ENCODE measurements at regions not wholly inside any gene's neighbourhood (a gene's known extent, or its start where the extent isn't known, plus 50 kb on each side); places are given as distances from the start of the nearest gene placed in this dataset.

DNA sequence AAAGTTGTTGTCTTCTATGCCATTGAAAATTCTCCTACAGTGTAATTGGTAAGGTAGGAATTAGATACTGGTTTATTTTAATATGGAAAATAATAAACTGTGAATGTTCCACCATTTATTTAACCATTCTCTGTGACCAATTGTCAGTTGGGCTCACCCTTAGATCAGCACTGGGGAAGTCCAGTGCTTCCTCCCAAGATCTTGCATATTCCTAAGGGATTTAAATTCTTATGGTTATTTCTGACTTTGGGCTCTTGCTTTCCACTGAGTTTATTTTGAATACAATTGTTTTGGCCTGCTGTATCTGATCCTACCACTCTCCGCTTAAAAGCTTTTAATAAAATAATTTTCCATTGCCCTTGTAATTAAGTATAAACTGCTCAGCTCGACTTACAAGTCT lies 137.4 kb downstream of the OR2K2 start:
- Mint-ChIP-seq H3K36me3 (no peaks in the 10 kb centered on the region), H3K27me3 (peaks cover 3% of the 10 kb centered on the region), H3K27ac (no peak overlapping the region), H3K9me3 (no peaks in the 10 kb centered on the region), H3K4me3 (no peak overlapping the region), H3K4me1 (ENCODE audit: unreplicated experiment) (peaks cover 4% of the 10 kb centered on the region)
- TF ChIP-seq, protein P1, sequence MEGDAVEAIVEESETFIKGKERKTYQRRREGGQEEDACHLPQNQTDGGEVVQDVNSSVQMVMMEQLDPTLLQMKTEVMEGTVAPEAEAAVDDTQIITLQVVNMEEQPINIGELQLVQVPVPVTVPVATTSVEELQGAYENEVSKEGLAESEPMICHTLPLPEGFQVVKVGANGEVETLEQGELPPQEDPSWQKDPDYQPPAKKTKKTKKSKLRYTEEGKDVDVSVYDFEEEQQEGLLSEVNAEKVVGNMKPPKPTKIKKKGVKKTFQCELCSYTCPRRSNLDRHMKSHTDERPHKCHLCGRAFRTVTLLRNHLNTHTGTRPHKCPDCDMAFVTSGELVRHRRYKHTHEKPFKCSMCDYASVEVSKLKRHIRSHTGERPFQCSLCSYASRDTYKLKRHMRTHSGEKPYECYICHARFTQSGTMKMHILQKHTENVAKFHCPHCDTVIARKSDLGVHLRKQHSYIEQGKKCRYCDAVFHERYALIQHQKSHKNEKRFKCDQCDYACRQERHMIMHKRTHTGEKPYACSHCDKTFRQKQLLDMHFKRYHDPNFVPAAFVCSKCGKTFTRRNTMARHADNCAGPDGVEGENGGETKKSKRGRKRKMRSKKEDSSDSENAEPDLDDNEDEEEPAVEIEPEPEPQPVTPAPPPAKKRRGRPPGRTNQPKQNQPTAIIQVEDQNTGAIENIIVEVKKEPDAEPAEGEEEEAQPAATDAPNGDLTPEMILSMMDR (conservative IDR thresholded peaks at IDR 0.05) = no peak
- DNase-seq (ENCODE audit: extremely low spot score, unreplicated experiment) = no peak

DNA sequence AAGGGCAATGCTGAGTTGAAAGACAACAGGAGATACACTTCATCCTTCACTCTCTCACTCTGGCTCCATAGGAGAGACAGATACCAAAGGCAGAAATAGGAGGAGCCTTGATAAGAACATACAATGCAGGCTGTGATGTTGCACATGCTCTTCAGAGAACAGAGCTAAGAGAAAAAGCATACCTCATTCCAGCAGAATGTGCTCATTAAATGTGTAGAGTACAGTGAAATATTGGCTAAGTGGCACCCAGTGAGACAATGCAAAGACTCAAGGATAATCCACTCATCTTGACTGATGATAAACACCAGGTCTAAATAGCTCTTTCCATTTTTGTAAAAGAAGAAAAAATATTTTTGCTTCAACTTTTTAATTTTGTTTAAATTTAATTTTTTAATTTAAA lies 139.7 kb downstream of the OR2K2 start:
- TF ChIP-seq, protein P1 (conservative IDR thresholded peaks at IDR 0.05) = no peak
- no peak overlapping the region for H3K4me3 Mint-ChIP-seq
- H3K9me3 Mint-ChIP-seq = no peaks in the 10 kb centered on the region
- no peaks in the 10 kb centered on the region for H3K36me3 Mint-ChIP-seq
- peaks cover 3% of the 10 kb centered on the region for H3K27me3 Mint-ChIP-seq
- no peaks in the 10 kb centered on the region for H3K4me1 Mint-ChIP-seq (ENCODE audit: unreplicated experiment)
- H3K27ac Mint-ChIP-seq = no peak overlapping the region
- no peak for DNase-seq (ENCODE audit: extremely low spot score, unreplicated experiment)

DNA sequence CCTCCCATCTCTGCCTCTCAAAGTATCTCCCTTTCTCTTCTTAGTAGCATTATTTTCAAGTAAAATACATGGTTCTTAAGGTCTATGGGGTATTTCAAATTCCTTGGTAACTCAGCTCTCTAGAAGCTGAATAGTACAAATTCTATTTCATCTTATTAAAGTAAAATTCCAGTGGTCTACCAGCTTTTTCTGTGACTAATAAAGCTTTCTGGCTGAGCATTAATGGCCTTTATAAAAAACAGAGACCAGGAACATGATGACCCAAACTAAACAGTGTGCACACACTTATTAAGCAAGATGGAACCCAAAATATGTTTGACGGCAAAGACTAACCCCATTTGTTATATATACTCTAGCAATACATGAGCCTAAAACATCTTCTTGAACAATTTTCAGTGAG lies 142.6 kb downstream of the OR2K2 start:
- DNase-seq (ENCODE audit: extremely low spot score, unreplicated experiment) = no peak
- H3K4me1 Mint-ChIP-seq (ENCODE audit: unreplicated experiment) = no peaks in the 10 kb centered on the region
- no peaks in the 10 kb centered on the region for H3K36me3 Mint-ChIP-seq
- no peak overlapping the region for H3K27ac Mint-ChIP-seq
- peaks cover 5% of the 10 kb centered on the region for H3K27me3 Mint-ChIP-seq
- no peak overlapping the region for H3K4me3 Mint-ChIP-seq
- peaks cover 4% of the 10 kb centered on the region for H3K9me3 Mint-ChIP-seq
- TF ChIP-seq, protein P1 (conservative IDR thresholded peaks at IDR 0.05) = no peak

DNA sequence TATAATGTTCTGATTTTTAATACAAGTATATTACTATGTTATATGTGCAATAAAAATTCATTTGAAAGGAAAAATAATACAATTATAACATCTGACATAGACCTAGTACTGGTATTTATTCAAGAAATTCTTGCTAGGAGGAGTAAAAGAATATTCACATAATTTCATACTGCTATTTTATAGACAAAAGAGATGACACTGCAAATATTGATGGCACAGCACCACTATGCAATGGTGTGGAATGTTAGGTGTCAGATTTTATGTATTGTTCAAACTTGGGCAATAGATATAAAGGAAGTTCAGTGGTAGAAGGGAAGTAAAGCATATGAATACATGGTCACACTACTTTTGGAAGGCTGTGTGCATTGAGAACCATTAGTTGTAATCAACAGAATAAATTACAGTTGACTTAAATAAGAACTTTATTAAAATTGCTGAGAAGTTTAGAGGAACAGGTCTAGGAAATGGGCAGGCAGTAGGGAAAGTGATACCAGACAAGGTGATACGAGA lies 143.9 kb downstream of the OR2K2 start:
- H3K4me3 Mint-ChIP-seq = no peak overlapping the region
- TF ChIP-seq, protein P1 (conservative IDR thresholded peaks at IDR 0.05) = no peak
- H3K4me1 Mint-ChIP-seq (ENCODE audit: unreplicated experiment) = no peaks in the 10 kb centered on the region
- H3K27ac Mint-ChIP-seq = no peak overlapping the region
- DNase-seq (ENCODE audit: extremely low spot score, unreplicated experiment) = no peak
- H3K36me3 Mint-ChIP-seq = no peaks in the 10 kb centered on the region
- peaks cover 5% of the 10 kb centered on the region for H3K27me3 Mint-ChIP-seq
- peaks cover 4% of the 10 kb centered on the region for H3K9me3 Mint-ChIP-seq

DNA sequence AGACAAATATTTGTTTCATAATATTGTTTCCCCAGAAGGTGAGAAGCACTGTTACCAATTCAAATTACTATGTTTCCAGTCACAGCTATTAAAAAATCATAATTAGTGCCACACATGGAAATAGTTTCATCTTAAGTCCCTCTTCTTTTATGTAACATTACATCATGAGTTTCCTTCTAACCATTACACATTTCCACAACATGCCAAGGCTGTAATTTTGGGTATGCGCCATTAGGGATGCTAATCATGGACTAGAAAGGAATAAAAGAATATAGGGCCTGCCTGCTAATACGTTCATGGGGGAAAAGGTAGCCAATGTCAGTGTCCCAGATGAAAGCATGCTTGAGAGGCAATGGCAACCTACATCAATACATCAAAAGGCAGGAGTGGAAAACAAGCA lies 142.5 kb upstream of the LPAR1 start:
- no peak for DNase-seq (ENCODE audit: extremely low spot score, unreplicated experiment)
- no peak overlapping the region for H3K4me3 Mint-ChIP-seq
- peaks cover 11% of the 10 kb centered on the region for H3K9me3 Mint-ChIP-seq
- H3K27ac Mint-ChIP-seq = no peak overlapping the region
- TF ChIP-seq, protein P1 (conservative IDR thresholded peaks at IDR 0.05) = no peak
- H3K36me3 Mint-ChIP-seq = no peaks in the 10 kb centered on the region
- H3K27me3 Mint-ChIP-seq = peaks cover 7% of the 10 kb centered on the region
- peaks cover 17% of the 10 kb centered on the region for H3K4me1 Mint-ChIP-seq (ENCODE audit: unreplicated experiment)

DNA sequence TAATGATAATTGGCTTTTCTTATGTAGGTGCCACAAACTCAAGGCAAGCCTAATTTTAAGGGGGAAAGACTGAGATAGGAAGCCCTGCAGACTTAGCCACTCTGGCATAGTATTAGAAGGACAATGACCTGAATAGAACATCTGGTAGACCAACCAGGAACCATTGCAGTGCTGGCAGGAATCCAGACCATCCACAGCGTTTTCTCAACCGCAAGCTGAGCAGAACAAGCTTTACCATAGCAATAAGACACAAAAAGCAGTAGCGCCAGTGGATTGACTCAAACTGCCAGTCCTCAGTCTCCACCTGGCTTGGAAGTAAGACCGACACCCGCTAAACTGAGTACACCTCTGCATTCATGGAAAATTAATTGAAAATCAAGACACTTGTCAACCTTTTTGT lies 141.3 kb upstream of the LPAR1 start:
- Mint-ChIP-seq H3K27ac (no peak overlapping the region), H3K36me3 (no peaks in the 10 kb centered on the region), H3K4me1 (ENCODE audit: unreplicated experiment) (peaks cover 17% of the 10 kb centered on the region), H3K9me3 (peaks cover 11% of the 10 kb centered on the region), H3K4me3 (no peak overlapping the region), H3K27me3 (peaks cover 7% of the 10 kb centered on the region)
- DNase-seq (ENCODE audit: extremely low spot score, unreplicated experiment) = no peak
- TF ChIP-seq, protein P1 (conservative IDR thresholded peaks at IDR 0.05) = no peak
